Activated T-cell treated with anti-CD3 and anti-CD28 coated beads for 4 hours (primary cell): ENCODE measurements at regions not wholly inside any gene's neighbourhood (a gene's known extent, or its start where the extent isn't known, plus 50 kb on each side); places are given as distances from the start of the nearest gene placed in this dataset.
"Not testable (repeated sequence)": the region's sequence is repeated elsewhere in the genome, so short reads cannot be mapped to it uniquely, and the experiment has no call there.

Experiments
- DNase-seq: peaks from one replicate; pipeline ENCODE4 v3.0.0-alpha.2; 2020

- no peak for DNase-seq
Measured at GRCh38 chr11:15300341-15300740, 185.6 kb downstream of the INSC start.

GRCh38 chr11:15307619-15308024 is 192.9 kb downstream of the INSC start:
- DNase-seq = no peak

GRCh38 chr11:15308840-15309239 is 194.1 kb downstream of the INSC start:
- DNase-seq = no peak

GRCh38 chr11:15309296-15309695 is 194.6 kb downstream of the INSC start:
- no peak for DNase-seq

- DNase-seq = no peak
Measured at GRCh38 chr11:15313862-15314261, 199.1 kb downstream of the INSC start.

GRCh38 chr11:15318814-15319213 is 204.1 kb downstream of the INSC start:
- no peak for DNase-seq

- DNase-seq = no peak
Measured at GRCh38 chr11:15326520-15326919, 211.8 kb downstream of the INSC start.

GRCh38 chr11:15327786-15328231 is 213.1 kb downstream of the INSC start:
- DNase-seq = no peak

GRCh38 chr11:15333407-15333806 is 218.7 kb downstream of the INSC start:
- no peak for DNase-seq

- no peak for DNase-seq
Measured at GRCh38 chr11:15334766-15335165, 220.0 kb downstream of the INSC start.

GRCh38 chr11:15336021-15336420 is 221.3 kb downstream of the INSC start:
- DNase-seq = no peak

- no peak for DNase-seq
Measured at GRCh38 chr11:15339302-15339701, 224.6 kb downstream of the INSC start.

- no peak for DNase-seq
Measured at GRCh38 chr11:15341587-15341986, 226.9 kb downstream of the INSC start.

- DNase-seq = no peak
Measured at GRCh38 chr11:15342163-15342562, 227.4 kb downstream of the INSC start.

GRCh38 chr11:15346907-15347306 is 232.2 kb downstream of the INSC start:
- DNase-seq = no peak

GRCh38 chr11:15347969-15348734 is 233.4 kb downstream of the INSC start:
- DNase-seq = no peak

- no peak for DNase-seq
Measured at GRCh38 chr11:15349413-15349812, 234.7 kb downstream of the INSC start.

- no peak for DNase-seq
Measured at GRCh38 chr11:15361316-15361715, 246.6 kb downstream of the INSC start.

GRCh38 chr11:15365286-15365685 is 250.6 kb downstream of the INSC start:
- not testable (repeated sequence) for DNase-seq

GRCh38 chr11:15367695-15368094 is 253.0 kb downstream of the INSC start:
- no peak for DNase-seq

GRCh38 chr11:15370495-15371147 is 255.9 kb downstream of the INSC start:
- DNase-seq = no peak

GRCh38 chr11:15371533-15371932 is 256.8 kb downstream of the INSC start:
- no peak for DNase-seq

- no peak for DNase-seq
Measured at GRCh38 chr11:15374418-15374817, 259.7 kb downstream of the INSC start.

- DNase-seq = no peak
Measured at GRCh38 chr11:15378941-15379340, 264.2 kb downstream of the INSC start.

GRCh38 chr11:15379483-15379882 is 264.8 kb downstream of the INSC start:
- DNase-seq = no peak
